HUES64 (cell line): ENCODE measurements at regions not wholly inside any gene's neighbourhood (a gene's known extent, or its start where the extent isn't known, plus 50 kb on each side); places are given as distances from the start of the nearest gene placed in this dataset.

Experiments
- H3K27ac ChIP-seq: 2 replicates; pipeline ENCODE4 v1.7.0; 2013; ENCODE audit warnings: low read depth, low read length, inconsistent platforms
- H3K27me3 ChIP-seq: 2 replicates; pipeline ENCODE4 v1.6.1; 2013; ENCODE audit warnings: mild to moderate bottlenecking, low read length; ENCODE audit not compliant: insufficient read depth
- H3K36me3 ChIP-seq: 2 replicates; pipeline ENCODE4 v1.6.1; 2013; ENCODE audit warnings: mild to moderate bottlenecking, low read length; ENCODE audit not compliant: insufficient read depth
- H3K4me1 ChIP-seq: 2 replicates; pipeline ENCODE4 v1.6.1; 2013; ENCODE audit warnings: mild to moderate bottlenecking, low read length, moderate library complexity; ENCODE audit not compliant: insufficient read depth
- H3K4me3 ChIP-seq: 2 replicates; pipeline ENCODE4 v1.5.1; 2013; ENCODE audit warnings: mild to moderate bottlenecking, low read length, moderate library complexity
- H3K9ac ChIP-seq: 2 replicates; pipeline ENCODE4 v1.6.1; 2013; ENCODE audit warnings: mild to moderate bottlenecking, low read depth, low read length
- H3K9me3 ChIP-seq: 2 replicates; pipeline ENCODE4 v1.6.1; 2013; ENCODE audit warnings: low read depth, low read length; ENCODE audit not compliant: insufficient read depth
- WGBS: fragments of 150-250, 120-280 bp; methylation state at CpG from one replicate; pipeline ENCODE4 v1.1.7; 2013; ENCODE audit warnings: missing lambda C conversion rate; 5-methylcytosine and 5-hydroxymethylcytosine counted together

GRCh38 chr22:49721211-49721763, 106.4 kb downstream of the BRD1 start:
- no peak overlapping the region for H3K27ac ChIP-seq
- no peak overlapping the region for H3K4me3 ChIP-seq
- no peak overlapping the region for H3K9ac ChIP-seq
- H3K9me3 ChIP-seq: no peaks in the 10 kb centered on the region
- 93% methylated on average over 15 of the region's 15 CpGs for WGBS
- H3K27me3 ChIP-seq: peaks cover 30% of the 10 kb centered on the region
- H3K4me1 ChIP-seq: no peaks in the 10 kb centered on the region
- no peaks in the 10 kb centered on the region for H3K36me3 ChIP-seq

- H3K27me3 ChIP-seq: peaks cover 25% of the 10 kb centered on the region
- H3K27ac ChIP-seq: no peak overlapping the region
- H3K9ac ChIP-seq: no peak overlapping the region
- H3K4me3 ChIP-seq: no peak overlapping the region
- H3K9me3 ChIP-seq: no peaks in the 10 kb centered on the region
- H3K4me1 ChIP-seq: no peaks in the 10 kb centered on the region
- no peaks in the 10 kb centered on the region for H3K36me3 ChIP-seq
- WGBS: 88% methylated on average over 18 of the region's 18 CpGs
These were observed 107.3 kb downstream of the BRD1 start for GRCh38 chr22:49720279-49720959.

- no peak overlapping the region for H3K9ac ChIP-seq
- peaks cover 11% of the 10 kb centered on the region for H3K27me3 ChIP-seq
- no peaks in the 10 kb centered on the region for H3K36me3 ChIP-seq
- H3K4me1 ChIP-seq: no peaks in the 10 kb centered on the region
- 87% methylated on average over 10 of the region's 10 CpGs for WGBS
- H3K9me3 ChIP-seq: no peaks in the 10 kb centered on the region
- no peak overlapping the region for H3K27ac ChIP-seq
- H3K4me3 ChIP-seq: no peak overlapping the region
These were observed 108.6 kb downstream of the BRD1 start for GRCh38 chr22:49719046-49719445.

- no peaks in the 10 kb centered on the region for H3K4me1 ChIP-seq
These were observed 109.3 kb downstream of the BRD1 start for GRCh38 chr22:49718396-49718795.

GRCh38 chr22:49717322-49717919, 110.3 kb downstream of the BRD1 start:
- Histone ChIP-seq H3K36me3 (no peaks in the 10 kb centered on the region), H3K4me1 (no peaks in the 10 kb centered on the region), H3K9me3 (no peaks in the 10 kb centered on the region), H3K4me3 (no peak overlapping the region), H3K27ac (no peak overlapping the region), H3K9ac (no peak overlapping the region), H3K27me3 (peaks cover 6% of the 10 kb centered on the region; the same call in 1 of the 2 replicates)
- WGBS: 44% methylated on average over 23 of the region's 24 CpGs

More at GRCh38 chr22:49718396-49718795, 109.3 kb downstream of the BRD1 start:
- H3K36me3 ChIP-seq: no peaks in the 10 kb centered on the region
- H3K9ac ChIP-seq: no peak overlapping the region
- peaks cover 5% of the 10 kb centered on the region for H3K27me3 ChIP-seq
- no peaks in the 10 kb centered on the region for H3K9me3 ChIP-seq
- no peak overlapping the region for H3K27ac ChIP-seq
- no peak overlapping the region for H3K4me3 ChIP-seq
- WGBS: 92% methylated on average over 7 of the region's 7 CpGs

GRCh38 chr22:49716441-49716840, 111.2 kb downstream of the BRD1 start:
- H3K9me3 ChIP-seq: no peaks in the 10 kb centered on the region
- H3K27me3 ChIP-seq: peaks cover 6% of the 10 kb centered on the region; the same call in 1 of the 2 replicates
- no peaks in the 10 kb centered on the region for H3K4me1 ChIP-seq
- no peak overlapping the region for H3K9ac ChIP-seq
- no peaks in the 10 kb centered on the region for H3K36me3 ChIP-seq
- no peak overlapping the region for H3K4me3 ChIP-seq
- H3K27ac ChIP-seq: no peak overlapping the region
- WGBS: 45% methylated on average over 12 of the region's 12 CpGs

- no peaks in the 10 kb centered on the region for H3K4me1 ChIP-seq
- H3K4me3 ChIP-seq: no peak overlapping the region
- WGBS: 94% methylated on average over 3 of the region's 3 CpGs
- no peaks in the 10 kb centered on the region for H3K36me3 ChIP-seq
- H3K9ac ChIP-seq: no peak overlapping the region
- H3K9me3 ChIP-seq: no peaks in the 10 kb centered on the region
- H3K27ac ChIP-seq: no peak overlapping the region
- H3K27me3 ChIP-seq: peaks cover 6% of the 10 kb centered on the region; the same call in 1 of the 2 replicates
These were observed 112.2 kb downstream of the BRD1 start for GRCh38 chr22:49715450-49715849.

GRCh38 chr22:49713003-49713402, 114.7 kb downstream of the BRD1 start:
- no peaks in the 10 kb centered on the region for H3K4me1 ChIP-seq
- H3K27ac ChIP-seq: no peak overlapping the region
- 90% methylated on average over 13 of the region's 15 CpGs for WGBS
- no peak overlapping the region for H3K4me3 ChIP-seq
- H3K27me3 ChIP-seq: peaks cover 6% of the 10 kb centered on the region; the same call in 1 of the 2 replicates
- no peaks in the 10 kb centered on the region for H3K9me3 ChIP-seq
- no peak overlapping the region for H3K9ac ChIP-seq
- H3K36me3 ChIP-seq: no peaks in the 10 kb centered on the region

- Histone ChIP-seq H3K4me3 (no peak overlapping the region), H3K27ac (no peak overlapping the region), H3K36me3 (no peaks in the 10 kb centered on the region), H3K4me1 (no peaks in the 10 kb centered on the region), H3K27me3 (peaks cover 6% of the 10 kb centered on the region; the same call in 1 of the 2 replicates), H3K9ac (no peak overlapping the region), H3K9me3 (no peaks in the 10 kb centered on the region)
- 43% methylated on average over 22 of the region's 22 CpGs for WGBS
These were observed 115.4 kb downstream of the BRD1 start for GRCh38 chr22:49712195-49712791.

- no peak overlapping the region for H3K9ac ChIP-seq
- no peaks in the 10 kb centered on the region for H3K36me3 ChIP-seq
- WGBS: 92% methylated on average over 9 of the region's 9 CpGs
- no peaks in the 10 kb centered on the region for H3K4me1 ChIP-seq
- peaks cover 4% of the 10 kb centered on the region; the same call in 1 of the 2 replicates for H3K27me3 ChIP-seq
- no peak overlapping the region for H3K4me3 ChIP-seq
- no peaks in the 10 kb centered on the region for H3K9me3 ChIP-seq
- no peak overlapping the region for H3K27ac ChIP-seq
These were observed 116.9 kb downstream of the BRD1 start for GRCh38 chr22:49710746-49711145.

GRCh38 chr22:49709464-49709863, 118.2 kb downstream of the BRD1 start:
- H3K27ac ChIP-seq: no peak overlapping the region
- H3K9ac ChIP-seq: no peak overlapping the region
- H3K36me3 ChIP-seq: no peaks in the 10 kb centered on the region
- 79% methylated on average over 4 of the region's 4 CpGs for WGBS
- H3K27me3 ChIP-seq: 0 out of 2 replicates have a peak, but pooled peaks cover 3% of the 10 kb centered on the region
- no peak overlapping the region for H3K4me3 ChIP-seq
- H3K9me3 ChIP-seq: no peaks in the 10 kb centered on the region
- no peaks in the 10 kb centered on the region for H3K4me1 ChIP-seq
